ENCODE measurements at regions not wholly inside any gene's neighbourhood (a gene's known extent, or its start where the extent isn't known, plus 50 kb on each side); places are given as distances from the start of the nearest gene placed in this dataset.
"Not testable (repeated sequence)": the region's sequence is repeated elsewhere in the genome, so short reads cannot be mapped to it uniquely, and the experiment has no call there.

DNA sequence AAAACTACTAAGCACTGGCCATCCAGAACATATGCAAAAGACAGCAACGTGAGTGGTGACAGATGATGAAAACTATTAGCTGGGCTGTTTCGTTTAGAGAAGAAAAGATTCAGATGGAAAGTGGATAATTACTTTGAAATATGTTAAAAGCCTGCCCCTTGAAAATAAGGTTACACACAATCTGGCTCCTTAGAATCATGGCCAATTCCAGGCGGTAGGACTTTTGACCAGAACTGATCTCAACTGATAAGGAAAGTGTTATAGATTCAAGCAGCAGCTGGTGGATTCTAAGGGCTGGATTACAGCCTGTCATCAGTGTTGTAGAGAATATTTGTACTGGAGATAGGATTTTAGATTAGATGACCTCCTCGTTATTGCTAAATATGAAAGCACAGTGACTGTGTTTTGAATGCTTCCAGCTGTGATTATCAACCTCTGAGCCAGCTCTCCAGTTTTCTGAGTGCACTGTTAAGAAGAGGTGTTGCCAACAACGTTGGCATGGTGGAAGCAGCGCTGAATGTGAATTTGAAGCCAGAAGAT lies 75.1 kb downstream of the KBTBD2 start:
- not testable (repeated sequence) for H3K27ac Mint-ChIP-seq, H3K27me3 Mint-ChIP-seq

DNA sequence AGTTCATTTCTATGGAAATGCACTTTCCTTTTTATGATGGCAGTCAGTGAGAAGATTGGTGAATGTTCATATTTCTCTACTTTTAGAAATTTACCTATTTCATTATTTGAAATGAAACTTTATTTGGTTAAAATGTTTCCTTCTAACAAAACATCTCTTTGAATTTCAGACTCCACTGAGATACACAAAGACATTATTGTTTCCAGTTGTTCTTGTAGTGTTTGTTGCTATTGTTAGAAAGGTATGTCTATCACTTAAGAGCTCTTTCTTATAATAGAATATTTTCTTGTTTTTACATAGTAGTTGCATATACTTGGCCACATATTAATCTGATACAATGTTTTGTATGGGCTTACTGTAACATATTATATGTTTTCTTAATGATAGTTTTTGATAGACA lies 76.8 kb downstream of the KBTBD2 start:
- not testable (repeated sequence) for H3K9me3 Mint-ChIP-seq (ENCODE audit: low read depth); H3K27ac Mint-ChIP-seq; H3K4me1 Mint-ChIP-seq (ENCODE audit: low read depth); H3K4me3 Mint-ChIP-seq; H3K27me3 Mint-ChIP-seq; H3K36me3 Mint-ChIP-seq

More for the DNA sequence above, 75.1 kb downstream of the KBTBD2 start:
- H3K4me3 Mint-ChIP-seq; H3K36me3 Mint-ChIP-seq; H3K4me1 Mint-ChIP-seq (ENCODE audit: low read depth); H3K9me3 Mint-ChIP-seq (ENCODE audit: low read depth): not testable (repeated sequence)

DNA sequence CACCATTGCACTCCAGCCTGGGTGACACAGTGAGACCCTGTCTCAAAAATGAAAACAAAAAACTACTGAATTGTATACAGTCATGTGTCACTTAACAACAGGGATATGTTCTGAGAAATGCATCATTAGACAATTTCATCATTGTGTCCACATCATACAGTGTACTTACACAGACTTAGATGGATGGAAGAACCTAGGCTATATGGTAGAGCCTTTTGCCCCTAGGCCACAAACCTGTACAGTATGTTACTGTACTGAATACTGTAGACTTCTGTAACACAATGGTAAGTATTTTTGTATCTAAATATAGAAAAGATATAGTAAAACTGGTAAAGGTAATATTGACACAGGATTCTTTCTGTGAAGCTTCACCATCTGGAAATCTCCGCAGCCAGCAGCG lies 81.7 kb downstream of the KBTBD2 start:
- Mint-ChIP-seq H3K4me1 (ENCODE audit: low read depth) (no peaks in the 10 kb centered on the region), H3K4me3 (no peak overlapping the region), H3K27ac (no peak overlapping the region), H3K9me3 (ENCODE audit: low read depth) (no peaks in the 10 kb centered on the region), H3K36me3 (no peaks in the 10 kb centered on the region), H3K27me3 (no peaks in the 10 kb centered on the region)

DNA sequence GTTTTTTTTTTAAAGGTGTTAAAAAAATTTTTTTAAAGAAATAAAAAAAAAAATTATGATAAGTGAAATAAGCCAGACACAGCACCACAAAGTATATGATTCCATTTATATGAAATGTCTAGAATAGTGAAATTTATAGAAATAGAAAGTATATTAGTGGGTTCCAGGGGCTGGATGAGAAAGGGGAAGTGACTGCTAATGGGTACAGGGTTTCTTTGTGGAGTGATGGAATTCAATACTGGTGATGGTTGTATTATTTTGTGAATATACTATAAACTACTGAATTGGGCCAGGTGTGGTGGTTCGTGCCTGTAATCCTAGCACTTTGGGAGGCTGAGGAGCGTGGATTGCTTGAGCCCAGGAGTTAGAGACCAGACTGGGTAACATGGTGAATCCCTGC lies 82.2 kb downstream of the KBTBD2 start:
- Mint-ChIP-seq H3K9me3 (ENCODE audit: low read depth) (no peaks in the 10 kb centered on the region), H3K4me1 (ENCODE audit: low read depth) (no peaks in the 10 kb centered on the region), H3K27ac (no peak overlapping the region), H3K4me3 (no peak overlapping the region), H3K36me3 (no peaks in the 10 kb centered on the region), H3K27me3 (no peaks in the 10 kb centered on the region)

DNA sequence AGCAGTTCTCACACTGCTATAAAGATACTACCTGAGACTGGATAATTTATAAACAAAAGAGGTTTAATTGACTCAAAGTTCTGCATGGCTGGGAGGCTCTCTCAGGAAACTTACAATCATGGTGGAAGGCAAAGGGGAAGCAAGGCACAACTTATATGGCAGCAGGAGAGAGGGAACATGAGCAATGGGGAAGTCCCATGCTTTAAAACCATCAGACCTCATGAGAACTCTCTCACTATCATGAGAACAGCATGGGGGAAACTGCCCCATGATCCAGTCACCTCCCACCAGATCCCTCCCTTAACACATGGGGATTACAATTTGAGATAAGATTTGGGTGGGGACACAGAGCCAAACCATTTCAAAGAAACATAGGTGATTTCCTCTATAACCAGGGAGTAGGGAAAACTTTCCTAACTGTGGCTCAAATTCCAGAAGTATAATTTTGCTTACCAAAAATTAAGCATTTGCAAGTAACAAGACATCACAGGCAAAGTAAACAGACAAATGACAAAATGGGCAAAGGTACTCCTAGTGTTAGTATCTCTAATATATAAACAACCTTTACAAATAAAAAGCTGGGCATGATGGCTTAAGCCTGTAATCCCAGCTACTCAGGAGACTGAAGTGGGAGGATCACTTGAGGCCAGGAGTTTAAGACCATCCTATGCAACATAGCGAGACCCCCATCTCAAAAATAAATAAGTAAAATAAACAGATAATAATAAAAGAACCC lies 88.0 kb downstream of the KBTBD2 start:
- peaks cover 11% of the 10 kb centered on the region for H3K36me3 Mint-ChIP-seq
- H3K9me3 Mint-ChIP-seq (ENCODE audit: low read depth) = peaks cover 21% of the 10 kb centered on the region
- H3K4me1 Mint-ChIP-seq (ENCODE audit: low read depth) = no peaks in the 10 kb centered on the region
- H3K27me3 Mint-ChIP-seq = peaks cover 12% of the 10 kb centered on the region
- no peak overlapping the region for H3K27ac Mint-ChIP-seq
- no peak overlapping the region for H3K4me3 Mint-ChIP-seq

DNA sequence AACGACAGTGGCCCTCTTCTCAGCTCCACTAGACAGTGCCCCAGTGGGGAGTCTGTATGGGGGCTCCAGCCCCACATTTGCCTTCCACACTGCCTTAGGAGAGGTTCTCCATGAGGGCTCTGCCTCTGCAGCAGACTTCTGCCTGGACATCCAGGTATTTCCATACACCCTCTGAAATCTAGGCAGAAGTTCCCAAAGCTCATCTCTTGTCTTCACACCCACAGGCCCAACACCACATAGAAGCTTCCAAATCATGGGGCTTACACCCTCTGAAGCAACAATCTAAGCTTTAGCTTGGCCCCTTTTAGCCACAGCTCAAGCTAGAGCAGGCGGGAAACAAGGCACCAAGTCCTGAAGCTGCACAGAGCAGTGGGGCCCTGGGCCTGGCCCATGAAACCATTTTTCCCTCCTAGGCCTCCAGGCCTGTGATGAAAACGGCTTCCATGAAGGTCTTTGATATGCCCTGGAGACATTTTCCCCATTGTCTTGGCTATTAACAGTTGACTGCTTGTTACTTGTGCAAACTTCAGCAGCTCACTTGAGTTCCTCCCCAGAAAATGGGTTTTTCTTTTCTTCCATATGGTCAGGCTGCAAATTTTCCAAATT lies 89.2 kb downstream of the KBTBD2 start:
- H3K27me3 Mint-ChIP-seq = peaks cover 12% of the 10 kb centered on the region
- no peaks in the 10 kb centered on the region for H3K4me1 Mint-ChIP-seq (ENCODE audit: low read depth)
- H3K4me3 Mint-ChIP-seq = no peak overlapping the region
- peaks cover 21% of the 10 kb centered on the region for H3K9me3 Mint-ChIP-seq (ENCODE audit: low read depth)
- H3K27ac Mint-ChIP-seq = no peak overlapping the region
- peaks cover 11% of the 10 kb centered on the region for H3K36me3 Mint-ChIP-seq

DNA sequence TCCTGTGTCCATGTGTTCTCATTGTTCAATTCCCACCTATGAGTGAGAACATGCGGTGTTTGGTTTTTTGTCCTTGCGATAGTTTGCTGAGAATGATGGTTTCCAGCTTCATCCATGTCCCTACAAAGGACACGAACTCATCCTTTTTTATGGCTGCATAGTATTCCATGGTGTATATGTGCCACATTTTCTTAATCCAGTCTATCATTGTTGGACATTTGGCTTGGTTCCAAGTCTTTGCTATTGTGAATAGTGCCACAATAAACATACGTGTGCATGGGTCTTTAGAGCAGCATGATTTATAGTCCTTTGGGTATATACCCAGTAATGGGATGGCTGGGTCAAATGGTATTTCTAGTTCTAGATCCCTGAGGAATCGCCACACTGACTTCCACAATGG lies 98.5 kb downstream of the KBTBD2 start:
- H3K27ac Mint-ChIP-seq; H3K27me3 Mint-ChIP-seq; H3K4me1 Mint-ChIP-seq (ENCODE audit: low read depth); H3K9me3 Mint-ChIP-seq (ENCODE audit: low read depth); H3K36me3 Mint-ChIP-seq; H3K4me3 Mint-ChIP-seq: not testable (repeated sequence)

DNA sequence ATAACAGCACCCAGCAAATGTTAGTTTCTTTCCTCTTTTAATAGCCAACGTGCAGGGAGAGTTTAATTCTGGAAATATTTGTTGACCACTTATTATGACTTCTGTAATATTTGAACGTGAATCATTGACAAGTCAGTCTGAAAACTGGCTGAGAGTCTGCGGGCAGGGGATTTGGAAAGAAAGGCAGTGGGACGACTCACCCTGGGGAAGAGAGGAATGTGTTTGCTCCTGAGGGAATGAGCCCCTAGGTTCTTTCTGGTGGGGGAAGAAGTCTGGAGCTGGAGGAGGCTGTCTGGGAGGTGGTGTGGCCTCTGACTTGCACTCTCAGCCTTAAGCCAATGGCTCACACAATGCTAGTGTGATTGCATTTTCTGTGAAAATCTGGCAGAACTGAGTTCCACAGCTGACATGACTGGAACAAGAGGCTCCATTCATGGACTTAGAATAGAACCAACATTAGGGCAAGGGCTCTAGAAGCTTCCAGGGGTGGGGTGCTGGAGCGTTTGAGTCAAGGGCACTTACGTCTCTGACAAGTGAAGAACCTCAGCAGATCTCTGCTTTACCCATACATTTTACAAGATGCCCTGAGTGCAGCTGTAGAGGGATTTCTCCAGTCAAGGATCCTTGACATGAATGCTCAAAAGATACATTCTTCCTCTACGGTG lies 100.7 kb downstream of the KBTBD2 start:
- H3K27ac Mint-ChIP-seq; H3K9me3 Mint-ChIP-seq (ENCODE audit: low read depth): not testable (repeated sequence)

DNA sequence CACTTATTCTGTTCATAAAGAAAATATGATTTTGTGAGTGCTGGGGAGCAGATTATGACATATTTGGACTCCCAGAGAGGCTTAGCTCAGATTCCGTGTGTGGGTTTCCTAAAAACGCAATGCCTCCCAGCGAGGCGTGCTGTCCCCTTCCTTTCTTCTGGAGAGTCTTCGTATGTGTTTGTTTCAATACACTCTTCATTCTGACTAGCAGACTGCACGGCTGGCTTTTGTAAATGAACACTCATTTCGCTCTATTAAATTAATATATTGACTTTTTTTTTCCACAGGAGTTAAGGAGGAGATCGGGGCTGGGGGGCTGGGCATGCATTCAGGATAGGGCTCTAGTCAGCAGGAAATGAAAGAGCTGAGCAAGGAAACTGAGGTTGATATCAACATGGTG lies 102.3 kb downstream of the KBTBD2 start:
- H3K4me1 Mint-ChIP-seq (ENCODE audit: low read depth); H3K27me3 Mint-ChIP-seq; H3K4me3 Mint-ChIP-seq; H3K27ac Mint-ChIP-seq; H3K9me3 Mint-ChIP-seq (ENCODE audit: low read depth); H3K36me3 Mint-ChIP-seq: not testable (repeated sequence)

More for the DNA sequence above, 100.7 kb downstream of the KBTBD2 start:
- not testable (repeated sequence) for H3K4me3 Mint-ChIP-seq; H3K36me3 Mint-ChIP-seq; H3K4me1 Mint-ChIP-seq (ENCODE audit: low read depth); H3K27me3 Mint-ChIP-seq

DNA sequence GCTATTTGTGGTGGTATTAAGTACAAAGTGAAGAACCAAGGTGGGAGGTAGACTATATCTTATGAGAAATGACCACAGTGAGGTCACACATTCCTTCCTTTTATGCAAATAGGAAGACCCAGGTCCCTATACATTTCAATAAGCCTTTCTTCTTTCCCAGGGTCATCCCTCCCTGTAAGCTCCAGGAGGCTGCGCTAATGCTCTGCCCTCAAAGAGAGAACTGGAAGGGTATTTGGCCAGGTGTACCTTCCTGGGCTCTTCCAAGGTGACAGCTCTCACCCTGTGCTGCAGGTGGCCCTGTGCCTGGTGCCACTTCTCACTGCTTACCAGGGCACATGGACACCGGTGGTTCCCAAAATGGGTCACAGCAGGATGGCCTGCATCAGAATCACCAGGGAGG lies 103.4 kb downstream of the KBTBD2 start:
- not testable (repeated sequence) for H3K4me3 Mint-ChIP-seq; H3K4me1 Mint-ChIP-seq (ENCODE audit: low read depth); H3K36me3 Mint-ChIP-seq; H3K27ac Mint-ChIP-seq; H3K27me3 Mint-ChIP-seq; H3K9me3 Mint-ChIP-seq (ENCODE audit: low read depth)

DNA sequence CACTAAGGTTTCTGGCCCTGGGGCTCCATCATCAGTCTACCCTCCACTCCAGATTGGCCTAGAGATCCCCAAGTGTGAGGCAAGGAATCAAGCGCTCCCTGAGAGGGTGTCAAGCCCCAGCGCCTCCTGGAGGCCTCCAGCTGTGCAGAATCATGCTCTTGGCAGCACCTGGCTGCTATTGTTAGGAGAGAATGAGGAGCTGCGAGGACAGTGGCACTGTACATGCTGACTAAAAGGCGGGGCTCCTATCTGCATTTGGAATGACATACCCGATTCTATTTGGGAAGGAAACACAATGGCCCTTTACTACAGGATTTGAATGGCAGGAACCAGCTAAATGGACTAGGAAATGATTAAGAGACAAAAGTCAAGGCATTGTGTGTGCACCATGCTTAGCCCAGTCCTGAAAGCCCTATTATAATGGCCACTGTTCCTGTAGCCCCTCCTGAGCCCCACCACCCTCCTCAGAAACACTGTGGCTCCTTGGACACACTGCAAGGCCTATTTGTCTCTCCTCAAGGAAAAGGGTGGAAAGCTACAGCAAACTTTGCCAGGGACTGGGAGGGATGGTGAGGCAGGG lies 106.1 kb downstream of the KBTBD2 start:
- H3K27ac Mint-ChIP-seq; H3K4me1 Mint-ChIP-seq (ENCODE audit: low read depth); H3K27me3 Mint-ChIP-seq; H3K4me3 Mint-ChIP-seq; H3K36me3 Mint-ChIP-seq; H3K9me3 Mint-ChIP-seq (ENCODE audit: low read depth): not testable (repeated sequence)

DNA sequence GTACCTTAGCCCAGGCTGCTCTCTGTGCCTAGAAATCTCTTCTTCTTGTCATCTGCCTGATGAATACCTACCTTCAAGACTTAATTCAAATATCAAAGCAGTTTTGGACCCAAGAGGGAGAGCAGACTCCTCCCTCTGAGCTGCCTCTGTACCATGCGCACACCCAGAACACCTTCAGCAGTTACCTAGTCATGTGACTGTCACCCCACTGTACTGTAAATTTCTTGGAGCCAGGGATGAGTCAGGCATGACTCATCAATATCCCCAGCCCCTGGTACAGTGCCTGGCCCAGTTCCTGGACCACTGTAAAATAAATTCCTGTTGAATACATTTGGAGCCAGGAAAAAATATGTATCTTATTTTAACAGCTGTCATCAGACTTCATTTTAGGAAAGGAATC lies 111.7 kb downstream of the KBTBD2 start:
- not testable (repeated sequence) for H3K4me1 Mint-ChIP-seq (ENCODE audit: low read depth); H3K36me3 Mint-ChIP-seq; H3K4me3 Mint-ChIP-seq; H3K9me3 Mint-ChIP-seq (ENCODE audit: low read depth); H3K27ac Mint-ChIP-seq; H3K27me3 Mint-ChIP-seq

DNA sequence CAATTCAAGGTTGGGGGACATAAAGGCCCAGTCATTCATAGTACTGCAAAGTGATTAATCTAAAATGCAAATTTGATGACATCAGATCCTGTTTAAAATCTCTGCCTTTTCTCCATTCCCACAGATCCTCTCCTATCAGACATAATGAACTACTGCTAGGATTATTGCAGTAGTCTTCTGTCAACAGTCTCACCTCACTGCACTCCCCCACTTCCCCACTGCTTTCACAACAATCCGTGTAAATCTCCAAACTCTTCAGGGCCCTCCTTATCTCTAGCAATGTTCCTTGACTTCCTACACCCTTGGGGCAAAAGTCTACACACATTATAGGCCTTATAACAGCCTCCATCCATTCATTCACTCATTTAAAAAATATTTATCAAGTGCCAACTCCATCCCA lies 112.4 kb downstream of the KBTBD2 start:
- H3K4me1 Mint-ChIP-seq (ENCODE audit: low read depth) = no peaks in the 10 kb centered on the region
- H3K36me3 Mint-ChIP-seq = peaks cover 3% of the 10 kb centered on the region
- peaks cover 3% of the 10 kb centered on the region for H3K27me3 Mint-ChIP-seq
- no peak overlapping the region for H3K27ac Mint-ChIP-seq
- peaks cover 9% of the 10 kb centered on the region for H3K9me3 Mint-ChIP-seq (ENCODE audit: low read depth)
- H3K4me3 Mint-ChIP-seq = no peak overlapping the region

DNA sequence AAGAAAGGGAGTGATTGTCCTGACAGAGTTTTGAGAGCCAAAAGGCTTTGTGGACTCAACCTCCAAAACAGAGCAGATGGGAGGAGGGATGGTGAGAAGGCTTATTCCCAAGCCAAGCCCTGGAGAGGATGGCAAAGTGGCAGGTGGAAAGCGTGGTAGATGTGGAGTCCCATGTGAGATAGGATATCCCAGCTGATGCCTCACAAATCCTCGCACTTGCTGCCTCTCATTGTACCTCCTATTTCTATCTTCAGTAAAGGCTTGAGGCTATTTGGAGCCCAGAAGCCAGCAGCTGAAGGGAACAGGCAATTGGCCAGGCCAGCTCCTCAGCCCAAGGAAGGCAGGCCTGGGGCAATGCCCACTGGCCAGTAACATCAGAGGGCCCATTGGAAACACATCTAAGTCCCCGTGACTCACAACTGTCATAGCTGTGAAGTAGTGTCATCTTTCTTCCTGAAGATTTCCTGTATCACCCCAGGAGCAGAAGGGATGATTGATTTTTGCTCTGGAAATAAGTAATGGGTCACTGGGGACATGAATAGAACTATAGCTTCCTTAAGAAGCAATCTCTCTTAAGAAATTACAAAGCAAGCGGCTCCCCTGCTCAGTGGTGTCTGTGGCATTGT lies 114.4 kb downstream of the KBTBD2 start:
- not testable (repeated sequence) for H3K36me3 Mint-ChIP-seq; H3K9me3 Mint-ChIP-seq (ENCODE audit: low read depth); H3K4me1 Mint-ChIP-seq (ENCODE audit: low read depth); H3K27me3 Mint-ChIP-seq; H3K27ac Mint-ChIP-seq; H3K4me3 Mint-ChIP-seq

DNA sequence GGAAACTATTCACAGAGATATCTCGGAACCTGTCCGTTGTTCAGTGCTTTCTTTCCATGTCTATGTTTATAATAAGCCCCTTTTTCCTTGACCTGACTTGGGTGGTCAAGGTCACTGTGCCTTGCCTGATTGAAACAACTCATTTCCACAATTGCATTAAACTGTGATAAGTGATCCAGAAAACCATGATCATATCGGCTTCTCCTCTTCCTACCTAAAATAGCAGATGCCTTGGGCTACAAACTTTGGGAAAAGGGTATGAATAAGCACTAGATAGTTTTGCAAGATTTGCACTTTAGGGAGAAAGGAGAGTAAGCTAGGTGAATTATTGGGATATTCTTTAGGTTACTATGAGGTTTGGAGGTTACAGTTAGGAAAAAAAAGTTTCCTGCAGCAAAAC lies 115.2 kb downstream of the KBTBD2 start:
- H3K9me3 Mint-ChIP-seq (ENCODE audit: low read depth) = not testable (repeated sequence)

More for the DNA sequence above, 115.2 kb downstream of the KBTBD2 start:
- not testable (repeated sequence) for H3K4me1 Mint-ChIP-seq (ENCODE audit: low read depth); H3K36me3 Mint-ChIP-seq; H3K27me3 Mint-ChIP-seq; H3K4me3 Mint-ChIP-seq; H3K27ac Mint-ChIP-seq

All from activated naive CD8-positive, alpha-beta T cell (primary cell).